NCI-H82 treated with DMSO at 0.1 percent for 48 hours (cell line): ENCODE measurements at regions not wholly inside any gene's neighbourhood (a gene's known extent, or its start where the extent isn't known, plus 50 kb on each side); places are given as distances from the start of the nearest gene placed in this dataset.
"Not testable (repeated sequence)": the region's sequence is repeated elsewhere in the genome, so short reads cannot be mapped to it uniquely, and the experiment has no call there.

Source experiments
- DNase-seq: peaks from one replicate; lab custom pipeline; 2025; ENCODE audit not compliant: unreplicated experiment; lab: John Stamatoyannopoulos, UW

DNA sequence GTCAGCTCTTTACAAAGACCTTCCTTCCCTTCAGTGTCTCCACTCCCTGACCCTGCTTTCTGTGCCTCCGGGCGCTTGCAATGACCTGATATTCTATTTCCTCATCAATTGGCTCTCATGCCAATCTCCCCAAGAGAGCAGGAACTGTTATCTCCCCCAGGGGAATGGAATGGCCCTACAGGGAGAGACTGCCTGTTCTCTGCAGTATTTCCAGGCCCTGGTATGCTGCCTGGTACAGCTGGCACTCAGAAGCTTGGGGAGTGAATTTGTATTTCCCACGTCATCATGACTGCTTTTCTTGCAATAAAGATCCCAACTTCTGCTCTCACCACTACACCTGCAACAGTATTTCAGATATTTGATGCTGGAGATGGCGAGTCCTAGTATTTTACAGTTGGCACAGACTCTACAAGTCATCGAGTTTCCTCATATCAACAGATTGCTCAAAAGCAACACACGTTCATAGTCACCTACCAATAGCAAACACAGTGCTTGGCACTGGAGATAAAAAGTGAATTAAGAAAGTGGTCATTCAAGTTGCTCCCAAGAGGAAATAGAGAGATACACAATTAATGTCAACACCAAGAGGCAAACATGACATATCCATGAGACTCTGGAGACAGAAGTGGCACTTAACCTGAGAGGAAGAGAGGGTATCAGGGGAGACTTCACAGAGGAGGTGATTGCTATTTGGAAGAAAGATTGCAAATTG, 90.5 kb upstream of the EGFL6 start:
- DNase-seq: no peak

DNA sequence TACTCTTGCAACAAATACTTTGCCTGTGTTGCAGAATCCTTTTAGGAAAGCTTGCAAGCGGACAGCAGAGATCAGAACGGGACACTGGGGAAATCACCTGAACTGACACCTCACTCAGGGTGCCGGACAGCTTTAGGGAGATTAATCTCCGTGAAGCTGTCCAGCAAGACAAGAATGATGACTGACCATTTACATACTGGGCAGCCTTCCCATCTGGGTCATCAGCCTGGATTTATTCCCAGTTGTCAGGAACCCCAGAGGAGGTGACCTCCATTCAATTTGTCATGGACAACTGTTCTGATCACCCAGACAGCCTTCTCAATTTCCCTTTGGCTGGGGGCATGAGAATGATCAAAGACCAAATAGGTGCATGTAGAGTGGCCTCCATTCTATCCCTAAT, 93.0 kb upstream of the EGFL6 start:
- DNase-seq: no peak

DNA sequence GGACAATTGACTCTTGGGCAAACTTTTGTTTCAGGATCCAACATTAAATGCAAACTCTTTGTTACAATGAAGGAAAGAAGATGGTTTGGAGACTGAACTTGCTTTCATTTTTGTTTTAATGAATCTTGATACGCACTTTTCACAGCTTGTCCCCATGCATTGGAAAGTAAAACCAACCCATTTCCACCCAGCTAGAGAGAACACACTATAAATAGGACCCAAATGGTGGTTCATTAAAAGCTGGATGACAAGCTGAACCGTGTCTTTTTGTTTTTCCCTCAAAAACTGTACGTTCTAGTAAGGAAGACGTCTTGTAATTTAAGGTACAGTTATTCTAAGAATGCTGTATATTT, 95.3 kb upstream of the EGFL6 start:
- no peak for DNase-seq

DNA sequence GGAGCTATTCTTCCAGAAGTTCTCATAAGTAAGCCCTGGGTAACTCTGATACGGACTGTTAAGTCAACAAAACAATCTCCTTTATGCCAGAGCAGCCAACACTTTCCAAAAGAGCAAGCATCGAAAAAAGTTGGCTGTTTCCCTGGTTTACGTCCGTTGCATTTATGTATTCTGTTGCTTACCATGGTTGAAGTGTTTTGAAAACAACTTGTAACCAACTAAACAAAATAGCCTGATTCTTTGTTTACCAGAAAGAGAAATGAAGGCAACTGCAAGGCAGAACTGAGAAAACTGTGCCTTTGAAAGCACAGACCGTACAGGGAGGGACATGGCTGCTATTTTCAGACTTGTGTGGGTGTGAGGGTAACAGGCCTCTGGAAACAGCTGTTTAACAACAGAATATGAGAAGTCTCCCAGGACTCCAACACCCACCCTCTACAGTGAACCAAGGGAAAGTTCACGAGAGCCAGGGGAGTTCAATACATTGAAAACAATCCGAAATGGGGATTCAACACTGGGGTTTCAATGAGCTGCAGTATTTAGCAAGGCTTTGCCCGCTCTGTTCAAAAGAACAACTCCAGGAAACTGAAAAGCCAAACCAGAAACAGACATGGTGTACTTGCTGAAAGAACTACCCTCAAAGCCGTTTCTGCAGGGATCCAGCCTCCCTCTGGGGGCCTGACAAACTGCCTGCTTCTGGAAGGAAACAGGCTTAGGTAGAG, 95.8 kb upstream of the EGFL6 start:
- no peak for DNase-seq

DNA sequence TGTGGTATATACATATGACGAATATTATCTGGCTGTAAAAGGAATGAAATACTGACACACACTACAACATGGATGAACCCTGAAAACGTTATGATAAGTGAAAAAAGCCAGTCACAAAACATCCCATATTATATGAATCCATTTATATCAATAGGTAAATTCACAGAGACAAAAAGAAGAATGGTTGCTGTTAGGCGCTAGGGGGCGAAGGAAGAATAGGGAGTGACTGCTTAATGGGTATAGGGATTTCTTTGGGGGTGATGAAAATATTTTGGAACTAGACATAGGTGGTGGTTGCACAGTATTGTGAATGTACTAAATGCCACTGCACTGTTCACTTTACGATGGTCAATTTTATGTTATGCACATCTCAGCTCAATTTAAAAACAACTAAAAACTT, 96.4 kb upstream of the EGFL6 start:
- no peak for DNase-seq

DNA sequence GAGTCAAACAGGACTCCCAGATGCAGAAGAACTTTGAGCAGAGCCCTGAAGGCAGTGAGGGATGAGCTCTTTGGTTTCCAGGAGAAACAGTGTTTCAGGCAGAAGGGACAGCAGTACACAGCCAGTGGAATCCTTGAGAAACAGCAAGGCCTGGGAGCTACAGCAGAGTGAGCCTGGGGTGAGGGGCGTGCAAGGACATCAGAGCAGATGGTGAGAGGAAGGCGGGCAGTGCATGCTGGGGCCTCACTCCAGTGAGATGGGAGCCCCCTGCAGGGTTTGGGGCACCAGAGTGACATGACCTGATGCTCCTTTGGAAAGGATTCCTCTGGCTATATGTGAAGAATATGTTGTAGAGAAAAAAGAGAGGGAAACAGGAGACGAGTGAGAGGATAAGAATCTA, 98.1 kb upstream of the EGFL6 start:
- DNase-seq: peak; percentile 54

DNA sequence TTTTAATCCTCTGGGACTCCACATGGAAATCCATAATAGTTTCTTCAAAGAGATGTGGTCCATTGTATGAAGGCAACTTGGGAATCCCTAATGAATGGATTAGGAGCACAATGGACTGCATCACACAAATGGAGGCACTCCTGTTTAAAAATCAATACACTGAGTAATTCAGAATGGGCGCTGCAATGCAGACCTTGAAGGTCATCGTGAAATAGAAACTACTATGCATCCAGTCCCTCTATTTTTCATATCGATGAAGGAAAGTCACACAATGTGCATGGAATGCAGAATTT, 98.8 kb upstream of the EGFL6 start:
- DNase-seq: no peak

DNA sequence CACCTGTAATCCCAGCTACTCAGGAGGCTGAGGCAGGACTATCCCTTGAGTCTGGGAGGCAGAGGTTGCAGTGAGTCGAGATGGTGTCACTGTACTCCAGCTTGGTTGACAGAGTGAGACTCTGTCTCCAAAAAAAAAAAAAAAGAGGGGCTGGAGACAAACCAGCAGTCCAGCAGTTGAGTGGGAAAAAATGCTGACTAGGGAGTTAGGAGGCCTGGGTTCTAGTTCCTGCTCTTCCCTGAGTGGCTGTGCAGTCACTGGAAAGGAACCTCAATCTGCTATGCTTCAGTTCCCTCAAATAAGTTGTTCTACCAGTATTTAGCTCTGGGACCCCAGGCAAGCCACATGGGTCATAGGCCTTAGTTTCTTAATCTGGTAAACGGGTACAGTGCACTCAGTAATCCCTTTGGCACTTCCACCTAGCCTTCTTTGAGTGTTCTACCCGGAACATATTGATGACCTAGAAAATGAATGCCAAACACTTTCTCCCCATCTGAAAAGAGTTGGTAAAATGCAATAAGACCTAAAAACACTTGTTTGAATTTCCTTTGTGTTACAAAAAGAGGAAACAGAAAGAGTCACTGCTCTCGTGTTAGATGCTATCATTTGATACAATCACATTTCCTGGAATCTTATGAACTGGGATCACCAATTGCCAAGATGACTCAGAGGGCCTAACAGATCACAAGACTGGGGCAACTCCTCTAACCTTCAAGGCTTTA, 99.3 kb upstream of the EGFL6 start:
- no peak for DNase-seq

DNA sequence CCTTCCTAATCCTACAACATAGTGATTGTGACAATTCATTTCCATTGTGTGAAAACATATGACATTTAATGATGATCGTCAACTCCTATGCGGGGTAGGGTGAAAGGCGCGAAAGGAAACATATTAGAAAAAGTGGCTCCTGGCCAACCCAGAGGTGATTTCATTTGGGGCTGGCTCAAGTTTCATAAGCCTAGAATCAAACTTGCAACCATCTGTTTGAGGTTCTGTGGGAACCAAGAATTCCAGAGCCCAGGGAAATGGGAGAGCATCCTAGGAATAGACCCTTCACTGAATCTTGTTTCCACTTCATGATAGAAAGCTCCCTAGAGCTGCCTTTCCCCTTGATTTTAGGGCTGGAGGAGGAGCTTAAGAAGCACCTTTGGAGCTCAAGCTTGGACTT, 101.3 kb upstream of the EGFL6 start:
- no peak for DNase-seq

DNA sequence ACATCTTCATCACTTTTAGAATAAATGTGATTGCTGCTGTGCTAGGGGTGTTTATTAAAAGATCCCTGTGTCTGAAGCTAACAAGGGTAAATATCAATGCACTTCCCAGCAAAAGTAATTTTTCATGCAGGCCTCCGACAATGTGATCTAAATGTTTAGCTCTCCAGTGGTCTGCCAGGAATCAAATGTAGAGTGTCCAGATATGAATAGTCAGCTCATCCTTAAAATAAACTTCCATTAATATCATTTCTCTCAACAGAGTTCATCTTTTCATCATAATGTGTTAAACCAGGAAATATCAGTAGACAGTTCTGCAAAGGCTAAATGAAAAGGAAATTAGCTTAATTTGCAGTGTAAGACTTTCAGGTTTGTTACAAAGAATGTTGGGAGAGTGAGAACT, 102.2 kb upstream of the EGFL6 start:
- no peak for DNase-seq

DNA sequence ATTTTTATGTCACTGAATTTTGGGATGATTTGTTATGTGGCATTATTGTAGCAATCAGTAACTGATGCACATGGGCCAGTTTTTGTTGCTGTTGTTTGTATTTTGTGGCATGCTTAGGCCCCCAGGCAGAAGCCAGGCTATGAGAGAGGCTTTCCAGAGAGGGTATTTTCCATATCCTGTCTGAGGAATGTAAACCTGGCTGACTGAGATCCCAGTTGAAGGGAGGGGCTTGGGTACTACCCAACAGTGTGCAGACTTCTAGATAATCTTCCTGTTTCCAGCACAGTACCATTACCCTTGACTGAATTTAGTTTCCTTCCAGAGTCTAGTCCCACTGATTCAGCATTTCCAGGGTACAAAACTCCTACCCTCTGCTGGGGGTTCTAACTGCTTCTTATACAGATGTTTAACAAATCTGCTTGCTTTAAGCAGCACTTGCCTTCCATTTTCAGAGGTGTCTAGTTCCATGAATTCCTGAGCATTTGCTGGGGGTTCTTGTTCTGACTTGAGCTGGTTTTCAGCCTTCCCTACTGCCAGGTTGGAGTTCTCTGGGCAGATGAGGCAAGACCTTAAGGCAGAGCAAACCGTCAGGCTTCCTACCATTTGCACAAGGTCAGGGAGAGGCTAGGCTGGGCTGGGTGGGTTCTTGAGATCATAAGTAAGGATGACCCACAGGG, 104.7 kb upstream of the EGFL6 start:
- no peak for DNase-seq

DNA sequence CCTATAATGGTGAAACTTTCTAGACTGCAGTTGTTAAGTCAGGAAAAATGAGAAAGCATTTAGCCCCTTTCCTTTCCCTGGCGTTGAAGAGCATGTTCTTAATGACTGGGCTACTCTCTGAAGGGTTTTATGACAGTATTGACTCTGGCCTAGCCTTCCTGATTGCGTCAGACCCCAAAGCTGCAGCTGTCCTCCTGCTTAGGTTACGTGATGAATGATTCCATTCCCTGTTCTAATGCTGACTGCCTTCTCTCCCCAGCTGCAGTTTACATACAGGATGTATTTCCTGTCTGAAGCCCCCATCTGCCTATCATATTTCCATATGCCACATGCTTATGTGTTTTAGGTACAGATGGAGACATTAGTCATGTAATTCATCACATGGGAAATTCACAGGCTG, 105.8 kb upstream of the EGFL6 start:
- peak; percentile 74 for DNase-seq

DNA sequence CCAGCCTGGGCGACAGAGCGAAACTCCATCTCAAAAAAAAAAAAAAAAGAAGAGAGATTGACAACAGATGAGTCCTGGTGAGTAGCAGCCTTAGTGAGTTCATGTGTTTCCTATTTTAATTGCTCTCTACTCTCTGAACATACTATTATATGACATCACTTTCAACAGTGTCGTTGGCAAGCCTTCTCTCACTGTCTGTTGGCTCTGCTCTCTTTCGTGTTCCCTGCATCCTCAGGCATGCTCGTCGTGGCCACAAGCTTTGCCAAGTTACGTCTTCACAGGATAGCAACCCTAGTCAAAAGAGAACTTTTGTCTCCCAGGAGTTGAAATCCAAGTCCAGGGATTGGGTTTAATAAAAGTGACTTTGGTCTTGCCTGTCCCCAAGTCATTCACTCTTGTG, 117.1 kb upstream of the EGFL6 start:
- no peak for DNase-seq

DNA sequence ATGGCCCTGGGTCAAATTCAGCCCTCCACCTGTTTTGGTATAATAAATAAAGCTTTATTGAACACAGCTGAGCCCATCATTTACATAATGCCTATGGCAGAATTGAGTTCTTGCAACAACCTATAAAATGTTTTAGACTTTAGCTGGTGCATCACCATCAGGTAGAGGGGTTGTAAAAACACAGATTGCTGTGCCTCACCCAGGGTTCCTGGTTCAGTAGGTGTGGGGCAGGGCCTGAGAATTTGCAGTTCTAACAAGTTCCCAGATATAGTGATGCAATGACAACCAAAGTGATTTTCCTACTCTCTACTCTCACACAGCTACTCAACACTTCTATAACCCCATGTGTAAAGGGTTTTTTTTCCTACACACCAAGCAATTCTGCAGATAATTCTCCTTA, 120.0 kb upstream of the EGFL6 start:
- DNase-seq: no peak

DNA sequence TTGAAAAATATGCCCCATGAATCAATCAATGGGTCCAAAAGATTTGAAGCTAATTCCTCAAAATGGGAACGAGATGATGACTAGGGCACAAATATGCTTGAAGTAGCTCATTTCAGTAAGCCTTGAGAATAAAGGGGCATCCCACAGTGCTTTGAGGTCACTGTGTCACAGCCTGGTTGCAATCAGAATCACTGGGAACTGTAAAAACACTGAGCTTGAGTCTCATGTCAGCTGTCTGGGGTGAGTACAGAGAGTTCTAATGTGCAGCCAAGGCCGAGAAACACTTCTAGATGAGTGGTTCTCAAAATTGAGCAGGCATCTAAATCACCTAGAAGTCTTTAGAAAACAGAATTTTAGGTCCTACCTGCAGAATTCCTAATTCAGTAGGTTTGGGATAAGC, 120.5 kb upstream of the EGFL6 start:
- no peak for DNase-seq

DNA sequence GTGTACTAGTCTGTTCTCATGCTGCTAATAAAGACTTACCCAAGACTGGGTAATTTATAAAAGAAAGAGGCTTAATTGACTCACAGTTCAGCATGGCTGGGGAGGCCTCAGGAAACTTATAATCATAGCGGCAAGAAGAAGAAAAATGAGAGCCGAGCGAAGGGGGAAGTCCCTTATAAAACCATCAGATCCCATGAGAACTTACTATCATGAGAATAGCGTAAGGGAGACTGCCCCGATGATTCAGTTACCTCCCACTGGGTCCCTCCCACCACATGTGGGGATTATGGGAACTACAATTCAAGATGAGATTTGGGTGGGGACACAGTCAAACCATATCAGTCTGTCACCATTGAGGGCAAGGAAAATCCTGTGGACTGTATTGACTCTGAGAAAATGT, 121.8 kb upstream of the ATXN3L start:
- DNase-seq: not testable (repeated sequence)

DNA sequence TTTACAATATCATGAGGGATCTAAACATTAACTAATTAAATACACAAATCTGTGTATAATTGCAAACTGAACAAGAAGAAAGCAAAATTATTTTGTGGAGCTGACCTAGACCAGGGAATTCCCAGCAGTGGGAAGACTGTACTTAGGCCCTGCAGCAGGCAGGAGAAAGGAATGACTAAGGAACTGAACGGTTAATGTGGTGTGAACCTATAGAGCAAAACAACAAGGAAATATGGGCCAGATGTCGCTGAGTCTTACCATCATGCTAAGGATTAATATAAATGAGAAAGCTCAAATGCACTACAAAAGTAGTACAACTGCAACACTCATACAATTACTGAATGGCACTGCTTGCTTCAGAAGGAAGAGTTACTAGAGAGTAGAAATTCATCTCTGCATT, 120.3 kb upstream of the ATXN3L start:
- peak; percentile 38 for DNase-seq

DNA sequence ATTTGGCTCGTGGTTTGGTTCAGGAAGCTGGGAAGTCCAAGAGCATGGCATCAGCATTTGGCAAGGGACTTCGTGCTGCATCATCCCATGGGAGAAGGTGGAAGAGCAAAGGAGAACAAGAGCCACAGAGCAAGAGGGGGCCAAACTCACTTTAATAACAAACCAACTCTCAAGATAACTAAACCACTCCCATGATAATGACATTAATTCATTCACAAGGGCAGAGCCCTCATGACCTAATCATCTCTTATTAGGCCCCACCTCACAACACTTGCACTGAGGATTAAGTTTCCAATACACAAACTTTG, 113.4 kb upstream of the ATXN3L start:
- no peak for DNase-seq

DNA sequence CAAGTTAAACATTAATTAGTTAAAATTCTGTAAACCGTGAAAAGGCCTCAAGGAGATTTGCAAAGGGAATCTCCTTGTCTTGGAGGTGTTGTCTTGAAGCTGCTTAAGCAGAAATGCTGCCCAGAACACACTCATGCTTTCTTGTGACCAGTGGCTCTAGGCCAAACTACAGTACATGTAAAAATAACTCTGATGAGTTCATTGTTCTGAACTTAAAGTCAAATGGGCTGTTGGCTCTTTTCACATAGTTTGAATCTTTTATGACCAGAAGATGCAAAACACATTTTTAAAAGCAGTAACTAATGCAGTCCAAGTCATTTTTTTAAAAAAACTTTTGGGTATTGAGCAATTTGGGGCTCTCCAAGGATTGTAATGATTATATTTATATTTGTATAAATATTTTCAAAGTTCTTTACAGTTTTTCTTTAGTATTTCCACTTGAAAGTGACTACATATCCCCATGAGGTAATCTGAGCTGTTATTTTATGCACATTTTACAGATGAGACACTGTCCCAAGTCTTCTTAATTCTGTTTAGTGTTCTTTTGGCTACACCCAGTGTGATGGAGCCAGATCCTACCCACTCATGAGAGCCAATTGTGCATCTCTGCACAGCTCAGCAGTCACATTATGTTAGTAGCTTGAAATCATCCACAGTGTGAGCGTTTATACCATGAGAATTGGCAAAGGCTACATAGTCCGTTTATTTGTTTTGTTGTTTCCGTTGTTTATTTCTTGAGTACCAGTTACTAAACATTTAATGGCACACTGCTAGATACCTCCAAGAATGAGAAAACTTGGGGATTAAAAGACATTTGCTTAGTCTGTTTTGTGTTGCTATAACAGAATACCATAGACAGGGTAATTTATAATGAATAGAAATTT, 112.8 kb upstream of the ATXN3L start:
- DNase-seq: no peak

DNA sequence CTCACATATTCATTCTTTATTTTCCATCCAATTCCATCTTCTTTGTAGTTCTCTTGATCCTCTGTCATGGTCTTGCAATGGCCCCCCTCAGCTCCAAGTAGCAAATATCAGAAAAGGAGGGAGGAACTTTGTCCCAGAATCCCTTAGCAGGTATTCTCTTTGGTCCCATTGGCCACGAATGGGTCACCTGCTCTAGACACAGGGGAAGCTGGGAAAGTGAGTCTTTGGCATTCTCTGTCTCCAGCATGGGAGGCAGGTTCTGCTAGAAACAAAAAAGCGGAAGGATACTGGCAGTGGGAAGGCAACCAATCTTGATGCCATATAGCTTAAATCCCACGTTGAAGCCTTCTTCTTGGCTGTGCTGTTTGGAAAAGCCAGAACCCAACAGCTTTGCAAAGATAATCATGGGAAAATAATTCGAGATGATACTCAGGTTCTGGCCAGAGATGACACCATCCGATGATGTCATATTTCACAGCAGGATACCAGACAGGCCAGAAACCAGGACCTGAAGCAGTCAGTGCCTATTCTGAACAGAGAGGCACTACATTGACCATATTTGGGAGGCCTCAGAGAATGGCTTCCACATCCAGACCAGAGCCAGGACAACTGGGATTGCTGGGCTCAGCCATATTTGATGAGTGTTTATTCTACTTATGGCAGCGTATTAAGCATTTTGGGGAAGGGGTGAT, 110.4 kb upstream of the ATXN3L start:
- no peak for DNase-seq
